Ovary (tissue), 3 donors: ENCODE measurements at regions not wholly inside any gene's neighbourhood (a gene's known extent, or its start where the extent isn't known, plus 50 kb on each side); places are given as distances from the start of the nearest gene placed in this dataset.

Experiments used
- POLR2A ChIP-seq: fragments of 450-650 bp; IDR thresholded peaks from one replicate; pipeline ENCODE4 v1.6.1; 2017; ENCODE audit warnings: antibody characterized with exemption, mild to moderate bottlenecking, moderate library complexity
- TF ChIP-seq, protein P1 (sequence below), 3 donors: fragments of 450-650 bp in 2 of 3; fragments of 200-600 bp in 1 of 3; IDR thresholded peaks; one replicate each; pipeline versions ENCODE4 v1.5.1 to v1.8.0; 2016 to 2022; ENCODE audit warnings: antibody characterized with exemption in 3 of 3, mild to moderate bottlenecking in 1 of 3
- donor health status: DM: no; HTN: no; CAD: no.

DNA sequence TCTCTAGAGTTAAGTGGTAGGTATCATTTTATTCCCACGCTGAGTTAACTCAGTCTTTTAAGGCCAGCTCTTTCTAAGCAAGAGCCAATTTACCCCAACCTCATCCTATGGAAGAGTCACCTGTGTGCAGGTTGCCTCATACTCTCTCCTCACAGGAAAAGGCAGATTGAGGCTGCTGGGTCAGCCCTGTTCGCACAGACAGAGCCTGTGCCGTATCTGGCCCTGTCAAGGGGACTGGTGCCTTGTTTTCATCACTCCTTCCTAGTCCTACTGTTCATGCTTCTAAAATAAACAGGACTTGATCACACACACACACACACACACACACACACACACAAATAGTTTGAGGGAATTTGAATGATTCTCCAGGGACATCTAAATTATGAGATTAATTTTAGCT lies 285.0 kb downstream of the SLC6A15 start:
- TF ChIP-seq, protein P1, sequence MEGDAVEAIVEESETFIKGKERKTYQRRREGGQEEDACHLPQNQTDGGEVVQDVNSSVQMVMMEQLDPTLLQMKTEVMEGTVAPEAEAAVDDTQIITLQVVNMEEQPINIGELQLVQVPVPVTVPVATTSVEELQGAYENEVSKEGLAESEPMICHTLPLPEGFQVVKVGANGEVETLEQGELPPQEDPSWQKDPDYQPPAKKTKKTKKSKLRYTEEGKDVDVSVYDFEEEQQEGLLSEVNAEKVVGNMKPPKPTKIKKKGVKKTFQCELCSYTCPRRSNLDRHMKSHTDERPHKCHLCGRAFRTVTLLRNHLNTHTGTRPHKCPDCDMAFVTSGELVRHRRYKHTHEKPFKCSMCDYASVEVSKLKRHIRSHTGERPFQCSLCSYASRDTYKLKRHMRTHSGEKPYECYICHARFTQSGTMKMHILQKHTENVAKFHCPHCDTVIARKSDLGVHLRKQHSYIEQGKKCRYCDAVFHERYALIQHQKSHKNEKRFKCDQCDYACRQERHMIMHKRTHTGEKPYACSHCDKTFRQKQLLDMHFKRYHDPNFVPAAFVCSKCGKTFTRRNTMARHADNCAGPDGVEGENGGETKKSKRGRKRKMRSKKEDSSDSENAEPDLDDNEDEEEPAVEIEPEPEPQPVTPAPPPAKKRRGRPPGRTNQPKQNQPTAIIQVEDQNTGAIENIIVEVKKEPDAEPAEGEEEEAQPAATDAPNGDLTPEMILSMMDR (IDR thresholded peaks at IDR 0.05), result no peak
- TF ChIP-seq POLR2A, result no peak
